Parathyroid adenoma (tissue), 2 donors: ENCODE measurements at regions not wholly inside any gene's neighbourhood (a gene's known extent, or its start where the extent isn't known, plus 50 kb on each side); places are given as distances from the start of the nearest gene placed in this dataset.

ENCODE experiments used
- H2AFZ ChIP-seq: fragments of 300-600 bp; sonication (generic); one replicate; pipeline ENCODE4 v1.7.0; 2017; ENCODE audit warnings: antibody characterized with exemption, mild to moderate bottlenecking
- H3K27ac ChIP-seq: fragments of 300-600 bp; sonication (generic); one replicate; pipeline ENCODE4 v1.7.0; 2017
- H3K27me3 ChIP-seq: fragments of 300-600 bp; sonication (generic); one replicate; pipeline ENCODE4 v1.7.0; 2017; ENCODE audit warnings: low read length; ENCODE audit not compliant: control insufficient read depth, insufficient read depth
- H3K36me3 ChIP-seq: fragments of 300-600 bp; sonication (generic); one replicate; pipeline ENCODE4 v1.7.0; 2017; ENCODE audit warnings: low read length; ENCODE audit not compliant: control insufficient read depth, insufficient read depth
- H3K4me1 ChIP-seq: fragments of 300-600 bp; sonication (generic); one replicate; pipeline ENCODE4 v1.7.0; 2017; ENCODE audit warnings: control low read depth
- H3K4me2 ChIP-seq: fragments of 300-600 bp; sonication (generic); one replicate; pipeline ENCODE4 v1.7.0; 2017; ENCODE audit warnings: low read length
- H3K4me3 ChIP-seq: fragments of 300-600 bp; sonication (generic); one replicate; pipeline ENCODE4 v1.7.0; 2017; ENCODE audit warnings: low read depth, low read length
- H3K79me2 ChIP-seq: fragments of 300-600 bp; sonication (generic); one replicate; pipeline ENCODE4 v1.7.0; 2017; ENCODE audit warnings: control low read depth
- H3K9ac ChIP-seq: fragments of 300-600 bp; sonication (generic); one replicate; pipeline ENCODE4 v1.7.0; 2017; ENCODE audit warnings: mild to moderate bottlenecking
- H3K9me3 ChIP-seq: fragments of 300-600 bp; sonication (generic); one replicate; pipeline ENCODE4 v1.7.0; 2017; ENCODE audit warnings: low read length; ENCODE audit not compliant: control insufficient read depth
- CTCF ChIP-seq: fragments of 300-600 bp; sonication (generic); IDR thresholded peaks from one replicate; pipeline ENCODE4 v1.7.0; 2017; ENCODE audit warnings: antibody characterized with exemption, mild to moderate bottlenecking
- donor health status: primary hyperparathyroidism.

GRCh38 chr10:1847361-1847760 is 110.0 kb upstream of the ADARB2 start:
- Histone ChIP-seq H3K4me2 (no peak overlapping the region), H3K9ac (no peak overlapping the region), H3K4me3 (no peak overlapping the region), H2AFZ (no peak overlapping the region), H3K27ac (no peak overlapping the region), H3K9me3 (no peaks in the 10 kb centered on the region), H3K79me2 (no peaks in the 10 kb centered on the region), H3K4me1 (no peaks in the 10 kb centered on the region), H3K36me3 (no peaks in the 10 kb centered on the region), H3K27me3 (no peaks in the 10 kb centered on the region)
- no peak for TF ChIP-seq CTCF

- H3K9me3 ChIP-seq = no peaks in the 10 kb centered on the region
Observed at GRCh38 chr10:1846032-1846431, 108.7 kb upstream of the ADARB2 start.

GRCh38 chr10:1841759-1842158 is 104.4 kb upstream of the ADARB2 start:
- no peak overlapping the region for H3K4me3 ChIP-seq
- no peaks in the 10 kb centered on the region for H3K4me1 ChIP-seq
- H2AFZ ChIP-seq = no peak overlapping the region
- H3K9me3 ChIP-seq = no peaks in the 10 kb centered on the region
- H3K27ac ChIP-seq = no peak overlapping the region
- H3K9ac ChIP-seq = no peak overlapping the region
- H3K36me3 ChIP-seq = no peaks in the 10 kb centered on the region
- H3K27me3 ChIP-seq = no peaks in the 10 kb centered on the region
- no peaks in the 10 kb centered on the region for H3K79me2 ChIP-seq
- no peak for TF ChIP-seq CTCF
- H3K4me2 ChIP-seq = no peak overlapping the region

More at GRCh38 chr10:1846032-1846431, 108.7 kb upstream of the ADARB2 start:
- no peak overlapping the region for H3K27ac ChIP-seq
- H3K4me2 ChIP-seq = no peak overlapping the region
- no peak overlapping the region for H3K4me3 ChIP-seq
- no peaks in the 10 kb centered on the region for H3K4me1 ChIP-seq
- no peaks in the 10 kb centered on the region for H3K36me3 ChIP-seq
- no peaks in the 10 kb centered on the region for H3K79me2 ChIP-seq
- H3K27me3 ChIP-seq = no peaks in the 10 kb centered on the region
- H3K9ac ChIP-seq = no peak overlapping the region
- TF ChIP-seq CTCF = no peak
- no peak overlapping the region for H2AFZ ChIP-seq

DNA sequence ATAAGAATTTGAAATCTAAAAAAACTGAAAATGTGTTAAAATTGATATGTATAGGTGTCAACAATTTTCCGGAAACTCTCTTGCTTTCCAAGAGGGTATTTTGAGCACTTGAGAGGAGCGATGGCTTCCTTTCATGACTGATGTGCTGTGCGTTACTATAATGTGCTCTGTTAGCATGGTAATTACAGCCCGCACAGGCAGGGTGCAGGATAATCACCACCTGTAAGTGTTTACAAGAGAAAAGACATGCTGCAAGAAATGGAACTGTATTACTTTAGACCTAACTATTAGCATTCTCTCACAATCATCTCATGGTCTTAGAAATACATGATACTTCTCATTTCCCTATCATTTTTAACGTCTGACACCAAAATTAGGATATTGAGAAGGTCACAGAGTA is 92.4 kb upstream of the ADARB2 start:
- TF ChIP-seq CTCF = no peak
- Histone ChIP-seq H3K9me3 (no peaks in the 10 kb centered on the region), H3K4me3 (no peak overlapping the region), H3K27ac (no peak overlapping the region), H3K36me3 (no peaks in the 10 kb centered on the region), H3K4me2 (no peak overlapping the region), H3K9ac (no peak overlapping the region), H3K4me1 (no peaks in the 10 kb centered on the region), H2AFZ (no peak overlapping the region), H3K27me3 (no peaks in the 10 kb centered on the region), H3K79me2 (no peaks in the 10 kb centered on the region)

- Histone ChIP-seq H3K4me1 (no peaks in the 10 kb centered on the region), H3K4me2 (no peak overlapping the region)
Observed at GRCh38 chr10:1824928-1825327, 87.6 kb upstream of the ADARB2 start.

More at GRCh38 chr10:1824928-1825327, 87.6 kb upstream of the ADARB2 start:
- H3K9me3 ChIP-seq = no peaks in the 10 kb centered on the region
- H3K4me3 ChIP-seq = no peak overlapping the region
- TF ChIP-seq CTCF = no peak
- H3K36me3 ChIP-seq = no peaks in the 10 kb centered on the region
- no peak overlapping the region for H3K9ac ChIP-seq
- no peak overlapping the region for H2AFZ ChIP-seq
- no peaks in the 10 kb centered on the region for H3K27me3 ChIP-seq
- H3K79me2 ChIP-seq = no peaks in the 10 kb centered on the region
- H3K27ac ChIP-seq = no peak overlapping the region
